Loucy (cell line): ENCODE measurements at regions not wholly inside any gene's neighbourhood (a gene's known extent, or its start where the extent isn't known, plus 50 kb on each side); places are given as distances from the start of the nearest gene placed in this dataset.

Source experiments
- H2AFZ ChIP-seq: fragments of 200-600 bp; sonication (generic); 2 replicates; pipeline ENCODE4 v1.6.0; 2016; ENCODE audit warnings: antibody characterized with exemption, mild to moderate bottlenecking, low read length, moderate library complexity
- H3F3A ChIP-seq: fragments of 200-600 bp; 2 replicates; pipeline ENCODE4 v1.6.0; 2016; ENCODE audit warnings: antibody characterized with exemption, low read depth, mild to moderate bottlenecking
- H3K27me3 ChIP-seq: fragments of 200-600 bp; sonication (generic); 2 replicates; pipeline ENCODE4 v1.6.1; 2014; ENCODE audit warnings: low read length, mild to moderate bottlenecking; ENCODE audit not compliant: insufficient read depth, poor library complexity, severe bottlenecking
- H3K36me3 ChIP-seq: fragments of 200-600 bp; sonication (generic); 2 replicates; pipeline ENCODE4 v1.6.1; 2016; ENCODE audit warnings: low read length; ENCODE audit not compliant: insufficient read depth
- H3K4me1 ChIP-seq: fragments of 200-600 bp; sonication (generic); 2 replicates; pipeline ENCODE4 v1.5.1; 2014; ENCODE audit warnings: low read length, mild to moderate bottlenecking; ENCODE audit not compliant: insufficient read depth, poor library complexity, severe bottlenecking
- H3K4me2 ChIP-seq: fragments of 200-600 bp; sonication (generic); 2 replicates; pipeline ENCODE4 v1.6.0; 2014; ENCODE audit warnings: antibody characterized with exemption, low read length, low read depth, mild to moderate bottlenecking; ENCODE audit not compliant: poor library complexity, severe bottlenecking
- H3K4me3 ChIP-seq: fragments of 200-600 bp; sonication (generic); 2 replicates; pipeline ENCODE4 v1.5.1; 2014; ENCODE audit warnings: low read length, mild to moderate bottlenecking, mixed read lengths; ENCODE audit not compliant: poor library complexity, severe bottlenecking
- H3K79me2 ChIP-seq: fragments of 200-600 bp; sonication (generic); 2 replicates; pipeline ENCODE4 v1.6.1; 2014; ENCODE audit warnings: low read length; ENCODE audit not compliant: insufficient read depth
- H3K9ac ChIP-seq: fragments of 200-600 bp; sonication (generic); 2 replicates; pipeline ENCODE4 v1.6.0; 2014; ENCODE audit warnings: mild to moderate bottlenecking, low read depth, low read length, moderate library complexity; ENCODE audit not compliant: poor library complexity, severe bottlenecking
- H3K9me2 ChIP-seq: fragments of 200-600 bp; sonication (generic); replicated peaks from 2 replicates; pipeline ENCODE4 v1.6.1; 2016; ENCODE audit warnings: low read depth, low read length, mixed read lengths
- H3K9me3 ChIP-seq: fragments of 200-600 bp; sonication (generic); 2 replicates; pipeline ENCODE4 v1.6.1; 2014; ENCODE audit warnings: mild to moderate bottlenecking, antibody characterized with exemption, low read length, low read depth; ENCODE audit not compliant: insufficient read depth
- H4K20me1 ChIP-seq: fragments of 200-600 bp; sonication (generic); 2 replicates; pipeline ENCODE4 v1.6.0; 2014; ENCODE audit warnings: antibody characterized with exemption, low read length, mild to moderate bottlenecking; ENCODE audit not compliant: insufficient read depth, poor library complexity, severe bottlenecking
- CTCF ChIP-seq: fragments of 200-600 bp; sonication (generic); conservative IDR thresholded peaks from 2 replicates; pipeline ENCODE4 v1.5.1; 2014; ENCODE audit warnings: mild to moderate bottlenecking, antibody characterized with exemption, low read length
- EZH2phosphoT487 ChIP-seq: fragments of 200-600 bp; IDR thresholded peaks from 2 replicates; pipeline ENCODE4 v1.6.1; 2018; ENCODE audit warnings: antibody characterized with exemption, mild to moderate bottlenecking, moderate library complexity, borderline replicate concordance

DNA sequence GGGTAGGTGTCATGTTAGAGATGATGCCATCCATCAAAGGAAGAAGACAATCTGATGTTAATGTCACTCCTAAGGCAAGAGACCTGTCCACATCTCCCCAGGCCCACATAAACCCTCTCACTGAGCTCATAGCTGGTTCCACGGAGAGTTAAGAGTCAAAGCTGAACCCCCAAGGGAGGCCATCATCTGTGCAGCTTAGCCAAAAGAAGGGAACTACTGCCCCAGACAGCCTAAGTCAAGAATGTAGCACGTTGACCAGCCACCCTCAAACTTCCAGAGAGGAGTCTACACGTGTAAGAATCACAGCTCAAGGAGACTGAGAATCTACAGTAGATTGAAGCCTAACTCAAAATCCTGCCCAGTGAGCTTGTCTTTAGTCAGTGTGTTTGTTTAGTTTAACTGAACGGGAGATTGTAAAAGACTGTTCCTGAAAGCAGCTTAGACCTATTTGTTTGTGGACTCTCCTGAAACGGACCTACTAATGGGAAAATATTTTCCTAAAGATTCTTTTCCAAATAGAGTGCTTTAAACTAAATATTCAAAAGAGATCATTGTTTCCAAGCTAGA, 192.7 kb upstream of the NFE2L3 start:
- peaks cover 12% of the 10 kb centered on the region for H3K27me3 ChIP-seq
- no peak overlapping the region for H3K4me2 ChIP-seq

DNA sequence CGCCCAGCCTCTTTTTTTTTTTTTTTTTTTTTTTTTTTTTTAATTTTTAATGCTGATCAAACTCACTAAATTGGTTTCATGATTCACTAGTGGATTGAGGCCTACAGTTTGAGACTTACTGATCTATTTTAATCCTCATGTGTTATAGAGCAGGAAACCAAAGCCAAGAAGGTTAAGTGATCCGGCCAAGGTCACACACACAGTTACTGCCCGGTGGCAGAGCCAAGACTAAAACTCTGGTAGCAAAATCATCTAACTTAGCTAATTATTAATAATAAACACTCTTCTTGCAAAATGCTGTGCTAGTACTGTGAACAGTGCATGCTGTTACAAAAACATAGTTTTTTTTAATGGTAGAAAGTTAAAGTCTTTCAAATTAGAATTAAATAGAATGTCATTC, 188.3 kb upstream of the NFE2L3 start:
- Histone ChIP-seq H3K4me2 (no peak overlapping the region), H3K9ac (no peak overlapping the region)

More for the DNA sequence above, 192.7 kb upstream of the NFE2L3 start:
- no peak for TF ChIP-seq CTCF
- TF ChIP-seq EZH2phosphoT487 = no peak
- H2AFZ ChIP-seq = no peak overlapping the region
- no peaks in the 10 kb centered on the region for H3K79me2 ChIP-seq
- no peak overlapping the region for H3K9ac ChIP-seq
- no peak overlapping the region for H3K4me3 ChIP-seq
- no peaks in the 10 kb centered on the region for H3K9me3 ChIP-seq
- no peaks in the 10 kb centered on the region for H3K36me3 ChIP-seq
- H4K20me1 ChIP-seq = no peaks in the 10 kb centered on the region
- H3K9me2 ChIP-seq = no peaks in the 10 kb centered on the region
- H3K4me1 ChIP-seq = no peaks in the 10 kb centered on the region
- no peaks in the 10 kb centered on the region for H3F3A ChIP-seq

DNA sequence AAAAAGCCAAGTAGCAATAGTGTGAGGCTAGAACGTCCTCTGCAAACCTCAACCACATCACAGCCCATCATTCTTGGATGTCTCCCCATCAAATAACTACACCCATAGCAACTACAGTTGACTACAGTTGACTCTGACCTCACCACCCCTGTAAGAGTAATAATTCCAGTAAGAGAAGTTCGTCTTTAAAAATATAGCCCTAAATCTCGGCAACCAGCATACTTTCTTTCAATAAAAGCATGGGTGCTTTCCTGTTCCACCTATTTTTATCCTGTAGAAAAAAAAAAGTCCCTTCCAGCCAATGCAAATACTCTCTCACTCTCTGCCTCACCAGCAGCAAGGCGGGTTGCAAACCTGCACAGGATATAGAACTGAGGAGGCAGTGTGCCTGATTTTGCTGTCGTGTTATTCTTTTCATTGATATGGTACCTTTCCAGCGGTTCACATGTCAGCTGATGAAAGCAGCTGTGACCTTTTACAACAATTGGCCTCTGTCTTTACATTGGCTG, 187.5 kb upstream of the NFE2L3 start:
- Histone ChIP-seq H3K4me2 (no peak overlapping the region), H3K27me3 (no peaks in the 10 kb centered on the region), H3K9ac (no peak overlapping the region), H2AFZ (no peak overlapping the region), H3K4me1 (peaks cover 11% of the 10 kb centered on the region), H3K36me3 (no peaks in the 10 kb centered on the region), H3K4me3 (no peak overlapping the region), H3K79me2 (no peaks in the 10 kb centered on the region), H3K9me2 (no peaks in the 10 kb centered on the region), H4K20me1 (no peaks in the 10 kb centered on the region), H3F3A (no peaks in the 10 kb centered on the region), H3K9me3 (no peaks in the 10 kb centered on the region)
- TF ChIP-seq CTCF = no peak
- TF ChIP-seq EZH2phosphoT487 = no peak

More for the DNA sequence above, 188.3 kb upstream of the NFE2L3 start:
- Histone ChIP-seq H3K27me3 (peaks cover 4% of the 10 kb centered on the region), H2AFZ (no peak overlapping the region), H3F3A (no peaks in the 10 kb centered on the region), H3K4me1 (peaks cover 11% of the 10 kb centered on the region), H3K79me2 (no peaks in the 10 kb centered on the region), H3K9me2 (no peaks in the 10 kb centered on the region), H4K20me1 (no peaks in the 10 kb centered on the region), H3K36me3 (no peaks in the 10 kb centered on the region), H3K9me3 (no peaks in the 10 kb centered on the region), H3K4me3 (no peak overlapping the region)
- TF ChIP-seq CTCF (no peak), EZH2phosphoT487 (no peak)
